ENCODE measurements at regions not wholly inside any gene's neighbourhood (a gene's known extent, or its start where the extent isn't known, plus 50 kb on each side); places are given as distances from the start of the nearest gene placed in this dataset.

GRCh38 chr2:19494241-19494640 lies 135.8 kb upstream of the OSR1 start:
- DNase-seq (ENCODE audit: low spot score): no peak

DNA sequence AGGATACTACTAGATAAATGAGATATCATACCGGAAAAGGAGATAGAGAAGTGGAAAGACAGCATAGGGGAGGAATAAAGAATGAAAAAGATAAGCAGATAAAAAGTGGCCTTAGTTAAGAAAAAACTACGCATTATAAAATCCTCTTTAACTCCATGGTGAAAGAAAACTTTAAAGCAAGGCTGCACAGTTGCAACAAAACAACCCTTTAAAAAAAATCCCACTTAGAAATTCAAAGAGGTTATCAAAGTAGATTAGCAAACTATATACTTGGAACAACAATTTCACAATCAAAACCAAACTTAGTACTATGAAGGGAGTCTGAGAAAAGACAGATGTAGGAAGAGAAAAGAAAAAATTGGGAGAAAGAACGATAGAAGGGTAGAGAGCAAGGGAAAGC lies 133.4 kb upstream of the OSR1 start:
- DNase-seq (ENCODE audit: low spot score): no peak

GRCh38 chr2:19490846-19491435 lies 132.5 kb upstream of the OSR1 start:
- no peak for DNase-seq (ENCODE audit: low spot score)

- DNase-seq (ENCODE audit: low spot score): peak; percentile 89
Measured at GRCh38 chr2:19488009-19488691, 129.7 kb upstream of the OSR1 start.

GRCh38 chr2:19484736-19485135 lies 126.3 kb upstream of the OSR1 start:
- DNase-seq (ENCODE audit: low spot score): no peak

DNA sequence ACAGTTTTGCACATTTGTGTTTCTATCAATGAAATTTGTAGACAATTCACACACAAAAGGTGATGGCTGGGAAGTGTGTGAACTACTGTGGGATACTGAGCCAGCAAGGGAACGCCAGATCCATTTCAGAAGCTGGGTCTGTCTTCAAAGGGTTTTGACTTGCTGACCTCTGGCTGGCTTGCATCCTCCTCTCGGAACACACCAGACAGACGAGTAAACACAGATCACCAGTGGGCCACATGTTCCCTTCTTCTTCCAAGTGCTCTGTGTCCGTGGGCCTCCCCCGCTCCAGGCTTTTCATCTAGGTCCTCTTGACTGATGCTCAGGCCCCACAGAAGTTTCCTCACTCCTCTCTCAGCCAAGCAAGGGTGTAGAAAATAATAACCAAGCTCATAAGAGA lies 122.2 kb upstream of the OSR1 start:
- DNase-seq (ENCODE audit: low spot score): no peak

GRCh38 chr2:19479666-19480065 lies 121.2 kb upstream of the OSR1 start:
- DNase-seq (ENCODE audit: low spot score): no peak

DNA sequence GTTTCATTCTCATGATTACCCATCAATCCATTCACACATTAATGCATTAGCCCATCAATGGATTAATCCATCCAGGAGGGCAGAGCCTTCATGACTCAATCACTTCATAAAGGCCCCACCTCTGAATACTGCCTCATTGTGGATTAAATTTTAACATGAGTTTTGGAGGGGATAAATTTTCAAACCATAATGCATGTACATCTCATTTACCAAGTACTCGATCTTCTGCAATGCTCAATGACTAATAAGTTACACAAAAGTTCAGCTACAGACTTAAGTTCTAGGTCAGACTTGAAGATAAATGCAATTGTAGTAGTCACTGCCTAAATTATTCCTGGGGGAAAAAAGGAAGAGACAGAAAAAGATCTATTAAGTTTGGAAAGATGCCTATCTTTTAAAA lies 120.0 kb upstream of the OSR1 start:
- peak; percentile 49 for DNase-seq (ENCODE audit: low spot score)

DNA sequence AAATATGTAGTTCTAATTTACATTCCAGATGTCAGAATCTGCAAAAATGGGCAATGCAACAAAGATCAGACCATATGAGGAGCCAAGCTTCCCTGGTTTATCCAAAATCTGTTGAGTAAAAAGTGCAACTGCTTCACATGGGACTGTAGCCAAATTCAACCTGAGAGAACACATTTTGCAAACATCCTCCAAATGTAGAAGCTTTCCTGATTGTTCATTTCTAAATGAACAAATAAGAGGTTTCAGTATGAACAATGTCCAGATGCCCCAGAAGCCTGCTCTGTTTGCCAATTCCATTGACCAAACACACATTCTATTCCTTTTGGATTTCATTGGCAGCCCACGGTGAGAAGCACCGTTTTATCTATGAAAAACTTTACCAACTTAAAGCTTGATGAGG lies 117.9 kb upstream of the OSR1 start:
- DNase-seq (ENCODE audit: low spot score): no peak

GRCh38 chr2:19474128-19474527 lies 115.7 kb upstream of the OSR1 start:
- no peak for DNase-seq (ENCODE audit: low spot score)

DNA sequence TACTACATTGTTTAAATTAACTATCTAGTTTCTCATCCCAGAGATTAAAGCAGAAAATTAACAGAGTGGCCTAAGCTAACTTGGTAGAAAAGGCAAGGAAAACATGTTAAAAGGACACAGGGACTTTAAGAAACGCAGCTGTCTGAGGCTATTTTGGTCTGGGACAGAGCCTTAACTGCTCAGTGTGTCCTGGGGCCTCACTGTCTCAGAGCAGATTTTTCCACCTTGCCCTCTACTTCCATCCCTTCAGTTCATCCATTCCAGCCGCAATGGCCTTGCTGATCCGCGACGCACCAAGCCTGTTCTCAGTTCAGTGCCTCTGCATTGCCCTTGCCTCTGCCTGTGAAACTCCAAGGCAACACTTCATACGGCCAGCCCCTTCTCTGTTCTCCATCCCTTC lies 114.9 kb upstream of the OSR1 start:
- DNase-seq (ENCODE audit: low spot score): no peak

DNA sequence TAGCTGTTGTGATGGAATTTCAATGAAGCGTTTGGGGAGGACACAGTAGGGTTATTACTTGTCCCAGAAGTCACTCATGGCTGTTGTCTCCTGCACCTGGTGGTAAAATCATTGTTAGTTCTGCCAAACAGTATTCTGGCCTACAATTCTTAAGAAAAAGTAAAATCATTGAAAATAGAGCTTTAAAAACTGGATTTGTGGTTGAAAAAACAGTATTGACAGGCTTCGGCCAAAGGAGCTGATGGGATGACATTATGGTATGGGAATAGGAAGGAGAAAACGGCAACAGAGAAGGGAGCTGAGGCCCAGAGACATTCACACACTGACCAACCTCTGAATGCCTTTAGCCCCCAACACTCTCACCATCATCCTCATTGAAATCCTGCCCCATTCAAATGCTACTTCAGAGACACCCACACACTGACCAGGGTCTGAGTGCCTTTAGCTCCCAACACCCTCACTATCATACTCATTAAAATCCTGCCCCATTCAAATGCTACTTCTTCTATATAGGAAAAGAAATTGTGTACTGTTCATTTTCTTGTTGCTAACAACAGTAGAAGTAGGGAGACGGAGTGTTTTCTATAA lies 114.1 kb upstream of the OSR1 start:
- no peak for DNase-seq (ENCODE audit: low spot score)

DNA sequence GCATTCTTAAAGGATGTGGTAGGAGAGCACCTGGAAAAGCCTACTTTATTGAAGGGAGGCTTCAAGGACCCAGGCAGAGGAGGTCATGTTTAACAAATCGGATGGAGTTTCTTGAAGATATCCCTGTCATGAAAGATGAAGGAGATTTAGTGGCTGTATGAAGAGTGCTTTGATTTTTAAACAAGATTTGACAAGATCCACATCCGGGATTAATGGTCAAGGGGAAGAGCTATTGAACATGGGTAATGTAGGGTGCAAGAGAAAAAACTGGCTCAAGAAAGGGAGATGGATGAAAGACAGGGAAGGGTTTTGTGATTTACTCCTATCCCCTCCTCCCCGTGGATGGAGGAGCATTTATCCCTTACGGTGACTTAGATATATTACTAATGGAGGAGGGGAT lies 113.1 kb upstream of the OSR1 start:
- DNase-seq (ENCODE audit: low spot score): no peak

- DNase-seq (ENCODE audit: low spot score): no peak
Measured at GRCh38 chr2:19465978-19466377, 107.6 kb upstream of the OSR1 start.

GRCh38 chr2:19462256-19462645 lies 103.8 kb upstream of the OSR1 start:
- no peak for DNase-seq (ENCODE audit: low spot score)

GRCh38 chr2:19461504-19462255 lies 103.3 kb upstream of the OSR1 start:
- DNase-seq (ENCODE audit: low spot score): no peak

- no peak for DNase-seq (ENCODE audit: low spot score)
Measured at GRCh38 chr2:19460761-19461160, 102.3 kb upstream of the OSR1 start.

GRCh38 chr2:19458427-19459003 lies 100.1 kb upstream of the OSR1 start:
- DNase-seq (ENCODE audit: low spot score): peak; percentile 1

DNA sequence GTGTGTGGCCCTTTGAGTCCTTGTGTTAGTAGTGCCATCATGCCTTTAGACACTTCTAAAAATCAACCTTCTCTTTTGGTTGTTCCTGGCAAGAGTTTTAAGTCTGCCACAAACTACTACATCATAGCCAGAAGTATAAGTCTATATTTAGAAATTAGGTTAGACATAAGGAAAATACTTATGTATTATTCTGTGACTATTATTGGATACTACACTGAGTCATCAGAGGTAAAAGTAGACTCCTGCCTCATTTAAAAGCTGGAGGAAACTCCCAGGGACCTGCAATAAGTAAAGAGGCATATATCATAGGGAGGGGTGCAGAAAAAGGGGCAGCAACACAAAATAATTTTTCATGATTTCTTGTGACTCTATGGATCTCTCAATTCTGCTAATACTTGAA lies 99.4 kb upstream of the OSR1 start:
- no peak for DNase-seq (ENCODE audit: low spot score)

- DNase-seq (ENCODE audit: low spot score): no peak
Measured at GRCh38 chr2:19456705-19457309, 98.4 kb upstream of the OSR1 start.

DNA sequence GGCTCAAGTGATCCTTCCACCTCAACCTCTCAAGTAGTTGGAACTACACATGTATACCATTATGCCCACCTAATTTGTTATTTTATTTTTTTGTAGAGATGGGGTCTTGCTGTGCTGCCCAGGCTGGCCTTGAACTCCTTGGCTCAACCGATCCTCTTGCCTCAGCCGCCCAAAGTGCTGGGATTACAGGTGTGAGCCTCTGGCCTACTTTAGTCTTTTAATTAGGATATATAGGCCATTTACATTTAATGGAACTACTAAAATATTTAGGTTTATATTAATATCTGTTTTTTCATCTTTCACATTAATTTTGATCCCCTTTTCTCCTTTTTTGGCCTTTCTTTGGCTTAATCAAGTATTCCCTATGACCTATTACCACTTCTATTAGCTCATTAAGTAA lies 95.7 kb upstream of the OSR1 start:
- DNase-seq (ENCODE audit: low spot score): no peak

DNA sequence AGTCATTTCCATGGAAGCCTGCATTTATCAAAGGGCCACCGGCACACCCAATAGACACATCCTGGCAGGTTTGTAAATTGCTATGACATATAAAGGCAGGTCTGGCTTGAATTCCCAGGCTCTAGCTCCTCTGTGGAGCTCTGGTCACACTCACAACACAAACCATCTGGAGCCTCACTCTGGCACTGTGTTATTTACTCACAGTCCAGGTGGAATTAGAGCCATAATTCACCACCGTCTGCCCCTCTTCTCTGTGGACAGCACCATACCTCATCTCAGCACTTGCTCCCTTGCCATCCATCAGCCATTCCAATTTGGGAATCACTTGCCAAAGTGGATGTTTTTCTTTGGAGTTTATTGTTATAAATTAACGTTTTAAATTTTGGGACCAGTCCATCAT lies 84.3 kb upstream of the OSR1 start:
- no peak for DNase-seq (ENCODE audit: low spot score)
